ENCODE measurements at regions not wholly inside any gene's neighbourhood (a gene's known extent, or its start where the extent isn't known, plus 50 kb on each side); places are given as distances from the start of the nearest gene placed in this dataset.

- 64 to 75% (median 66%) methylated on average over 4 of the region's 4 CpGs for WGBS, 3 donors
- no peaks in the 10 kb centered on the region for H3K36me3 ChIP-seq
- no peak overlapping the region for H3K4me3 ChIP-seq
- TF ChIP-seq CTCF (IDR thresholded peaks at IDR 0.05) (no peak), POLR2A (IDR thresholded peaks at IDR 0.05) (no peak), EP300 (IDR thresholded peaks at IDR 0.05) (no peak)
- no peaks in the 10 kb centered on the region for H3K27me3 ChIP-seq
- no peak overlapping the region for H3K27ac ChIP-seq
- intact Hi-C loops (cut with DNase I): no loop called here
- no peaks in the 10 kb centered on the region for H3K4me1 ChIP-seq (ENCODE audit: insufficient read depth)
- no peaks in the 10 kb centered on the region for H3K9me3 ChIP-seq
- no peak for DNase-seq
Observed at GRCh38 chr10:63921908-63922467, 400.8 kb downstream of the REEP3 start.

GRCh38 chr10:63922468-63923284, 401.5 kb downstream of the REEP3 start:
- Histone ChIP-seq H3K27me3 (no peaks in the 10 kb centered on the region), H3K4me3 (no peak overlapping the region), H3K9me3 (no peaks in the 10 kb centered on the region), H3K36me3 (no peaks in the 10 kb centered on the region), H3K4me1 (ENCODE audit: insufficient read depth) (no peaks in the 10 kb centered on the region), H3K27ac (no peak overlapping the region)
- intact Hi-C loops (cut with DNase I): no loop called here
- TF ChIP-seq CTCF (IDR thresholded peaks at IDR 0.05): no peak
- no peak for TF ChIP-seq EP300 (IDR thresholded peaks at IDR 0.05)
- no peak for TF ChIP-seq POLR2A (IDR thresholded peaks at IDR 0.05)
- no peak for DNase-seq
- whole genome bisulfite sequencing, 3 donors: 44 to 59% (median 54%) methylated on average over 6 of the region's 6 CpGs

- TF ChIP-seq POLR2A (IDR thresholded peaks at IDR 0.05) (no peak), CTCF (IDR thresholded peaks at IDR 0.05) (no peak), EP300 (IDR thresholded peaks at IDR 0.05) (no peak)
- DNase-seq: peak in 1 of 5 donors; percentile 14
- no peaks in the 10 kb centered on the region for H3K36me3 ChIP-seq
- 64 to 74% (median 68%) methylated on average over 4 of the region's 4 CpGs for WGBS, 3 donors
- H3K4me3 ChIP-seq: no peak overlapping the region
- no peak overlapping the region for H3K27ac ChIP-seq
- intact Hi-C loops (cut with DNase I): no loop called here
- no peaks in the 10 kb centered on the region for H3K9me3 ChIP-seq
- no peaks in the 10 kb centered on the region for H3K27me3 ChIP-seq
- H3K4me1 ChIP-seq (ENCODE audit: insufficient read depth): no peaks in the 10 kb centered on the region
Observed at GRCh38 chr10:63929831-63930467, 408.7 kb downstream of the REEP3 start.

GRCh38 chr10:63930584-63930983, 409.4 kb downstream of the REEP3 start:
- TF ChIP-seq POLR2A (IDR thresholded peaks at IDR 0.05): no peak
- TF ChIP-seq CTCF (IDR thresholded peaks at IDR 0.05): no peak
- no peak for TF ChIP-seq EP300 (IDR thresholded peaks at IDR 0.05)
- intact Hi-C loops (cut with DNase I): no loop called here
- Histone ChIP-seq H3K9me3 (no peaks in the 10 kb centered on the region), H3K27ac (no peak overlapping the region), H3K27me3 (no peaks in the 10 kb centered on the region), H3K4me1 (ENCODE audit: insufficient read depth) (no peaks in the 10 kb centered on the region), H3K36me3 (no peaks in the 10 kb centered on the region), H3K4me3 (no peak overlapping the region)
- WGBS, 3 donors: 50 to 70% (median 62%) methylated on average over 4 of the region's 4 CpGs
- DNase-seq: no peak
